Fibroblast of peridontal ligament (primary cell): ENCODE measurements at regions not wholly inside any gene's neighbourhood (a gene's known extent, or its start where the extent isn't known, plus 50 kb on each side); places are given as distances from the start of the nearest gene placed in this dataset.
A peak's percentile ranks its signal among the peaks of the same experiment; 100 is the strongest.

ENCODE experiments used
- DNase-seq: peaks from one replicate; pipeline ENCODE4 v3.0.0-alpha.2; 2010; ENCODE audit errors: extremely low read depth

- DNase-seq: no peak
Observed at GRCh38 chr14:54127526-54127925, 170.9 kb upstream of the BMP4 start.

- no peak for DNase-seq
Observed at GRCh38 chr14:54129850-54130640, 173.4 kb upstream of the BMP4 start.

- DNase-seq: no peak
Observed at GRCh38 chr14:54132496-54132895, 175.9 kb upstream of the BMP4 start.

GRCh38 chr14:54133896-54134295 is 177.3 kb upstream of the BMP4 start:
- DNase-seq: no peak

- DNase-seq: no peak
Observed at GRCh38 chr14:54135804-54136280, 179.2 kb upstream of the BMP4 start.

- DNase-seq: no peak
Observed at GRCh38 chr14:54136894-54137613, 180.4 kb upstream of the BMP4 start.

GRCh38 chr14:54137614-54137961 is 181.0 kb upstream of the BMP4 start:
- no peak for DNase-seq

- no peak for DNase-seq
Observed at GRCh38 chr14:54138024-54138353, 181.4 kb upstream of the BMP4 start.

GRCh38 chr14:54138354-54139038 is 181.9 kb upstream of the BMP4 start:
- DNase-seq: peak; percentile 33

- no peak for DNase-seq
Observed at GRCh38 chr14:54140551-54140950, 183.9 kb upstream of the BMP4 start.

- DNase-seq: no peak
Observed at GRCh38 chr14:54146601-54147000, 190.0 kb upstream of the BMP4 start.

- DNase-seq: no peak
Observed at GRCh38 chr14:54147282-54147681, 190.7 kb upstream of the BMP4 start.

GRCh38 chr14:54147758-54148157 is 191.1 kb upstream of the BMP4 start:
- DNase-seq: no peak

- no peak for DNase-seq
Observed at GRCh38 chr14:54148251-54148650, 191.6 kb upstream of the BMP4 start.

GRCh38 chr14:54152351-54152750 is 195.7 kb upstream of the BMP4 start:
- no peak for DNase-seq

GRCh38 chr14:54166049-54166950 is 209.7 kb upstream of the BMP4 start:
- DNase-seq: no peak

GRCh38 chr14:54168489-54168888 is 211.9 kb upstream of the BMP4 start:
- no peak for DNase-seq

GRCh38 chr14:54169254-54169924 is 212.8 kb upstream of the BMP4 start:
- DNase-seq: no peak

- no peak for DNase-seq
Observed at GRCh38 chr14:54170301-54170700, 213.7 kb upstream of the BMP4 start.

GRCh38 chr14:54172114-54172513 is 215.5 kb upstream of the BMP4 start:
- no peak for DNase-seq

- DNase-seq: no peak
Observed at GRCh38 chr14:54172562-54172961, 215.9 kb upstream of the BMP4 start.
